ENCODE measurements at regions not wholly inside any gene's neighbourhood (a gene's known extent, or its start where the extent isn't known, plus 50 kb on each side); places are given as distances from the start of the nearest gene placed in this dataset.

GRCh38 chr7:91776171-91776570, 104.3 kb downstream of the MTERF1 start:
- TF ChIP-seq ZNF512 (CRISPR knock-in tag; IDR thresholded peaks at IDR 0.05; ENCODE audit: borderline replicate concordance) (no peak), ZSCAN18 (CRISPR knock-in tag; IDR thresholded peaks at IDR 0.05) (no peak), ZNF423 (CRISPR knock-in tag; IDR thresholded peaks at IDR 0.05) (no peak), TEAD4 (CRISPR knock-in tag; IDR thresholded peaks at IDR 0.05) (no peak), ZNF263 (CRISPR knock-in tag; IDR thresholded peaks at IDR 0.05; ENCODE audit: low read depth) (no peak), E2F5 (CRISPR knock-in tag; IDR thresholded peaks at IDR 0.05) (no peak), GABPB1 (CRISPR knock-in tag; IDR thresholded peaks at IDR 0.05) (no peak), HMGXB4 (CRISPR knock-in tag; IDR thresholded peaks at IDR 0.05) (no peak)
- H3K36me3 Mint-ChIP-seq = no peaks in the 10 kb centered on the region
- no peaks in the 10 kb centered on the region for H3K4me1 Mint-ChIP-seq
- ATAC-seq (no peak), DNase-seq (ENCODE audit: low spot score) (no peak)
- H3K4me3 Mint-ChIP-seq = no peak overlapping the region
- no peaks in the 10 kb centered on the region for H3K9me3 Mint-ChIP-seq
- no peak overlapping the region for H3K27ac Mint-ChIP-seq
- H3K27me3 Mint-ChIP-seq (ENCODE audit: low read depth) = no peaks in the 10 kb centered on the region; the same call in 1 of the 2 replicates
- ChIA-PET CTCF (no interaction called here), POLR2A (no interaction called here)

GRCh38 chr7:91777522-91777921, 103.0 kb downstream of the MTERF1 start:
- Mint-ChIP-seq H3K4me3 (no peak overlapping the region), H3K4me1 (no peaks in the 10 kb centered on the region), H3K27ac (no peak overlapping the region), H3K27me3 (ENCODE audit: low read depth) (peaks cover under 1% of the 10 kb centered on the region; the same call in 1 of the 2 replicates), H3K9me3 (no peaks in the 10 kb centered on the region), H3K36me3 (no peaks in the 10 kb centered on the region)
- no peak for TF ChIP-seq GTF2I (CRISPR knock-in tag; conservative IDR thresholded peaks at IDR 0.05)
- TF ChIP-seq ZNF232 (CRISPR knock-in tag; IDR thresholded peaks at IDR 0.05) = no peak
- no peak for TF ChIP-seq STAT6 (CRISPR knock-in tag; conservative IDR thresholded peaks at IDR 0.05; ENCODE audit: low read depth)
- TF ChIP-seq HMGA2 (CRISPR knock-in tag; IDR thresholded peaks at IDR 0.05) = no peak
- no peak for TF ChIP-seq KAT7 (CRISPR knock-in tag; IDR thresholded peaks at IDR 0.05; ENCODE audit: borderline replicate concordance)
- TF ChIP-seq ZNF138 (CRISPR knock-in tag; conservative IDR thresholded peaks at IDR 0.05) = no peak
- no peak for TF ChIP-seq ESRRA (CRISPR knock-in tag; IDR thresholded peaks at IDR 0.05; ENCODE audit: borderline replicate concordance)
- TF ChIP-seq FOXK1 (CRISPR knock-in tag; IDR thresholded peaks at IDR 0.05) = no peak
- no peak for TF ChIP-seq MAX (CRISPR knock-in tag; IDR thresholded peaks at IDR 0.05)
- TF ChIP-seq ATF1 (CRISPR knock-in tag; IDR thresholded peaks at IDR 0.05) = no peak
- ATAC-seq (no peak), DNase-seq (ENCODE audit: low spot score) (no peak)
- POLR2A ChIA-PET = no interaction called here
- CTCF ChIA-PET = no interaction called here
